K562 (cell line): ENCODE measurements at regions not wholly inside any gene's neighbourhood (a gene's known extent, or its start where the extent isn't known, plus 50 kb on each side); places are given as distances from the start of the nearest gene placed in this dataset.

Experiments used
- CEBPB ChIP-seq: fragments of 450-650 bp; IDR thresholded peaks from 2 replicates; pipeline ENCODE4 v1.6.1; 2016; ENCODE audit warnings: missing genetic modification characterization, missing compliant biosample characterization
- CTCF ChIP-seq, 3 experiments: IDR thresholded peaks in 2 of 3; conservative IDR thresholded peaks in 1 of 3; 2 replicates each; pipeline ENCODE4 v1.5.1; 2011 to 2012; ENCODE audit warnings: low read length in 3 of 3, mild to moderate bottlenecking in 3 of 3, control low read depth in 2 of 3, improper control_type of control experiment in 1 of 3, inconsistent platforms in 1 of 3, low read depth in 1 of 3, mixed read lengths in 1 of 3, moderate library complexity in 1 of 3; ENCODE audit not compliant: insufficient read depth in 2 of 3
- E2F4 ChIP-seq: sonication (generic); formaldehyde crosslinking; IDR thresholded peaks from 2 replicates; pipeline ENCODE4 v1.8.0; 2022; ENCODE audit warnings: mild to moderate bottlenecking, low read depth, missing genetic modification reagents
- FOXK2 ChIP-seq, 2 experiments: fragments of 450-650 bp; IDR thresholded peaks in 1 of 2; conservative IDR thresholded peaks in 1 of 2; 2 replicates each; pipeline ENCODE4 v1.6.1; 2016; ENCODE audit warnings: low read depth in 2 of 2, mild to moderate bottlenecking in 1 of 2
- MAX ChIP-seq: sonication (generic); formaldehyde crosslinking; IDR thresholded peaks from 2 replicates; pipeline ENCODE4 v1.9.0; 2022; ENCODE audit warnings: mild to moderate bottlenecking, missing genetic modification reagents
- PATZ1 ChIP-seq: fragments of 250-450 bp; sonication (Bioruptor Pico); IDR thresholded peaks from 2 replicates; pipeline ENCODE4 v1.5.0; 2020; ENCODE audit warnings: mild to moderate bottlenecking, borderline replicate concordance
- POLR2A ChIP-seq: fragments of 450-650 bp; conservative IDR thresholded peaks from 2 replicates; pipeline ENCODE4 v1.6.1; 2016
- REST ChIP-seq, 2 experiments: fragments of 450-650 bp; formaldehyde crosslinking in 1 of 2; IDR thresholded peaks; 2 replicates each; pipeline versions ENCODE4 v1.4.0 to v1.6.1; 2014 to 2020; ENCODE audit warnings: mild to moderate bottlenecking in 2 of 2, borderline replicate concordance in 1 of 2, low read depth in 1 of 2
- TEAD1 ChIP-seq, 2 experiments: fragments of 450-650 bp in 1 of 2; sonication (generic) in 1 of 2; formaldehyde crosslinking; IDR thresholded peaks; 2 replicates each; pipeline versions ENCODE4 v1.4.0 to v1.8.0; 2020 to 2022; ENCODE audit warnings: mild to moderate bottlenecking in 2 of 2, missing genetic modification reagents in 1 of 2
- ZBTB33 ChIP-seq: sonication (generic); formaldehyde crosslinking; IDR thresholded peaks from 2 replicates; pipeline ENCODE4 v1.8.1; 2023; ENCODE audit warnings: mild to moderate bottlenecking, missing genetic modification reagents

- TF ChIP-seq REST (IDR thresholded peaks at IDR 0.05; ENCODE audit: borderline replicate concordance) (no peak), REST (CRISPR knock-in tag; IDR thresholded peaks at IDR 0.05; ENCODE audit: low read depth) (no peak), TEAD1 (CRISPR knock-in tag; IDR thresholded peaks at IDR 0.05) (no peak), POLR2A (no peak), E2F4 (CRISPR knock-in tag) (no peak), CTCF (IDR thresholded peaks at IDR 0.05 in 2 of 3, conservative IDR thresholded peaks at IDR 0.05 in 1 of 3; ENCODE audit: insufficient read depth in 2 of 3, low read depth in 1 of 3, low read length in 3 of 3) (no peak), CEBPB (no peak), FOXK2 (conservative IDR thresholded peaks at IDR 0.05 in 1 of 2, IDR thresholded peaks at IDR 0.05 in 1 of 2; ENCODE audit: low read depth in 2 of 2) (no peak), MAX (CRISPR knock-in tag) (no peak), ZBTB33 (CRISPR knock-in tag) (no peak), PATZ1 (CRISPR knock-in tag) (no peak)
These were observed 93.7 kb upstream of the DPH5 start for GRCh38 chr1:101119289-101119688.
